SIG-M5 treated with dmso at 0.1 percent for 504 hours (cell line): ENCODE measurements at regions not wholly inside any gene's neighbourhood (a gene's known extent, or its start where the extent isn't known, plus 50 kb on each side); places are given as distances from the start of the nearest gene placed in this dataset.

Source experiments
- DNase-seq: peaks from one replicate; lab custom pipeline; 2025; ENCODE audit not compliant: unreplicated experiment; lab: John Stamatoyannopoulos, UW

- no peak for DNase-seq
Measured at GRCh38 chr6:142500250-142500786, 198.5 kb downstream of the ADGRG6 start.

GRCh38 chr6:142501795-142502194 is 200.0 kb downstream of the ADGRG6 start:
- DNase-seq, result no peak

GRCh38 chr6:142507065-142507464 is 205.3 kb downstream of the ADGRG6 start:
- DNase-seq, result no peak

GRCh38 chr6:142510211-142510610 is 208.4 kb downstream of the ADGRG6 start:
- no peak for DNase-seq

GRCh38 chr6:142518126-142518525 is 216.3 kb downstream of the ADGRG6 start:
- DNase-seq, result peak; percentile 22

GRCh38 chr6:142518761-142519160 is 217.0 kb downstream of the ADGRG6 start:
- DNase-seq, result no peak

GRCh38 chr6:142521791-142522190 is 220.0 kb downstream of the ADGRG6 start:
- no peak for DNase-seq

GRCh38 chr6:142523515-142524375 is 221.9 kb downstream of the ADGRG6 start:
- no peak for DNase-seq

- DNase-seq, result no peak
Measured at GRCh38 chr6:142530566-142530965, 228.8 kb downstream of the ADGRG6 start.

GRCh38 chr6:142531727-142532126 is 229.9 kb downstream of the ADGRG6 start:
- no peak for DNase-seq

GRCh38 chr6:142534076-142534475 is 232.3 kb downstream of the ADGRG6 start:
- DNase-seq, result no peak

- DNase-seq, result no peak
Measured at GRCh38 chr6:142534484-142534883, 232.7 kb downstream of the ADGRG6 start.

GRCh38 chr6:142537612-142538478 is 236.0 kb downstream of the ADGRG6 start:
- DNase-seq, result no peak

GRCh38 chr6:142542704-142543233 is 241.0 kb downstream of the ADGRG6 start:
- no peak for DNase-seq

GRCh38 chr6:142543606-142544005 is 241.8 kb downstream of the ADGRG6 start:
- no peak for DNase-seq

- no peak for DNase-seq
Measured at GRCh38 chr6:142544199-142544838, 242.5 kb downstream of the ADGRG6 start.

GRCh38 chr6:142545147-142545546 is 243.3 kb downstream of the ADGRG6 start:
- no peak for DNase-seq

GRCh38 chr6:142548566-142548965 is 246.8 kb downstream of the ADGRG6 start:
- DNase-seq, result no peak

- no peak for DNase-seq
Measured at GRCh38 chr6:142550310-142551063, 248.7 kb downstream of the ADGRG6 start.

- no peak for DNase-seq
Measured at GRCh38 chr6:142551274-142551811, 249.5 kb downstream of the ADGRG6 start.
